ENCODE measurements at regions not wholly inside any gene's neighbourhood (a gene's known extent, or its start where the extent isn't known, plus 50 kb on each side); places are given as distances from the start of the nearest gene placed in this dataset.

- Histone ChIP-seq H3K27me3 (ENCODE audit: insufficient read depth, low read depth) (0 out of 2 replicates have a peak, but pooled peaks cover 9% of the 10 kb centered on the region), H3K9me3 (ENCODE audit: insufficient read depth, low read depth) (no peaks in the 10 kb centered on the region), H3K4me2 (no peak overlapping the region), H3K4me1 (replicated peaks; ENCODE audit: insufficient read depth) (no peaks in the 10 kb centered on the region), H4K20me1 (ENCODE audit: insufficient read depth) (no peaks in the 10 kb centered on the region), H3K79me2 (ENCODE audit: low read depth) (no peaks in the 10 kb centered on the region), H3F3A (ENCODE audit: insufficient read depth, low read depth) (no peaks in the 10 kb centered on the region), H2AFZ (no peak overlapping the region), H3K27ac (no peak overlapping the region), H3K36me3 (ENCODE audit: low read depth) (no peaks in the 10 kb centered on the region), H3K9me2 (ENCODE audit: insufficient read depth) (no peaks in the 10 kb centered on the region), H3K4me3 (no peak overlapping the region)
- BruUV-seq (replicated peaks): no TSS peak
- POLR2A ChIA-PET (ENCODE audit: unreplicated experiment): no interaction called here
- DNase-seq: no peak
- intact Hi-C loops (cut with micrococcal nuclease; ENCODE audit: unreplicated experiment): no loop called here
- CTCF ChIA-PET: no interaction called here
- no peak for TF ChIP-seq CTCF (conservative IDR thresholded peaks at IDR 0.05)
Observed at GRCh38 chr12:9389796-9390195, 181.6 kb upstream of the PZP start.

GRCh38 chr12:9388379-9388778 is 180.2 kb upstream of the PZP start:
- POLR2A ChIA-PET (ENCODE audit: unreplicated experiment): no interaction called here
- H3K9me3 ChIP-seq (ENCODE audit: insufficient read depth, low read depth): no peaks in the 10 kb centered on the region
- TF ChIP-seq CTCF (conservative IDR thresholded peaks at IDR 0.05) (no peak), EZH2 (IDR thresholded peaks at IDR 0.05; ENCODE audit: low read depth) (no peak)

GRCh38 chr12:9387450-9387849 is 179.3 kb upstream of the PZP start:
- Histone ChIP-seq H3K36me3 (ENCODE audit: low read depth) (no peaks in the 10 kb centered on the region), H3K27ac (no peak overlapping the region), H3K4me1 (replicated peaks; ENCODE audit: insufficient read depth) (no peaks in the 10 kb centered on the region), H3K27me3 (ENCODE audit: insufficient read depth, low read depth) (0 out of 2 replicates have a peak, but pooled peaks cover 9% of the 10 kb centered on the region), H3K4me3 (no peak overlapping the region), H4K20me1 (ENCODE audit: insufficient read depth) (no peaks in the 10 kb centered on the region), H3K9me3 (ENCODE audit: insufficient read depth, low read depth) (no peaks in the 10 kb centered on the region), H3F3A (ENCODE audit: insufficient read depth, low read depth) (no peaks in the 10 kb centered on the region), H3K79me2 (ENCODE audit: low read depth) (no peaks in the 10 kb centered on the region), H3K4me2 (no peak overlapping the region), H2AFZ (no peak overlapping the region), H3K9me2 (ENCODE audit: insufficient read depth) (no peaks in the 10 kb centered on the region)
- CTCF ChIA-PET: no interaction called here
- BruUV-seq (replicated peaks): no TSS peak
- TF ChIP-seq EZH2 (IDR thresholded peaks at IDR 0.05; ENCODE audit: low read depth) (no peak), CTCF (conservative IDR thresholded peaks at IDR 0.05) (no peak)
- POLR2A ChIA-PET (ENCODE audit: unreplicated experiment): no interaction called here
- intact Hi-C loops (cut with micrococcal nuclease; ENCODE audit: unreplicated experiment): no loop called here
- no peak for DNase-seq

More at GRCh38 chr12:9388379-9388778, 180.2 kb upstream of the PZP start:
- H3K9me2 ChIP-seq (ENCODE audit: insufficient read depth): no peaks in the 10 kb centered on the region
- H3K36me3 ChIP-seq (ENCODE audit: low read depth): no peaks in the 10 kb centered on the region
- H3K4me1 ChIP-seq (replicated peaks; ENCODE audit: insufficient read depth): no peaks in the 10 kb centered on the region
- no TSS peak for BruUV-seq (replicated peaks)
- H3K27me3 ChIP-seq (ENCODE audit: insufficient read depth, low read depth): 0 out of 2 replicates have a peak, but pooled peaks cover 9% of the 10 kb centered on the region
- CTCF ChIA-PET: no interaction called here
- H4K20me1 ChIP-seq (ENCODE audit: insufficient read depth): no peaks in the 10 kb centered on the region
- intact Hi-C loops (cut with micrococcal nuclease; ENCODE audit: unreplicated experiment): no loop called here
- no peak overlapping the region for H3K27ac ChIP-seq
- H3K4me2 ChIP-seq: no peak overlapping the region
- no peak overlapping the region for H3K4me3 ChIP-seq
- H2AFZ ChIP-seq: no peak overlapping the region
- H3K79me2 ChIP-seq (ENCODE audit: low read depth): no peaks in the 10 kb centered on the region
- H3F3A ChIP-seq (ENCODE audit: insufficient read depth, low read depth): no peaks in the 10 kb centered on the region
- DNase-seq: no peak
